Esophagus squamous epithelium (tissue), 4 donors: ENCODE measurements at regions not wholly inside any gene's neighbourhood (a gene's known extent, or its start where the extent isn't known, plus 50 kb on each side); places are given as distances from the start of the nearest gene placed in this dataset.

Experiments
- POLR2A ChIP-seq, 4 donors: fragments of 450-650 bp; IDR thresholded peaks; one replicate each; pipeline ENCODE4 v1.6.1; 2017; ENCODE audit warnings: antibody characterized with exemption in 4 of 4, mild to moderate bottlenecking in 4 of 4, moderate library complexity in 3 of 4
- TF ChIP-seq, protein P1 (sequence below), 6 experiments: fragments of 450-650 bp in 4 of 6; fragments of 200-600 bp in 2 of 6; sonication (generic) in 2 of 6; IDR thresholded peaks; one replicate each; pipeline ENCODE4 v1.5.1; 2016 to 2019; ENCODE audit warnings: antibody characterized with exemption in 6 of 6, mild to moderate bottlenecking in 4 of 6, moderate library complexity in 4 of 6

GRCh38 chr19:5222178-5222577 is 118.4 kb downstream of the PTPRS start:
- TF ChIP-seq, protein P1, sequence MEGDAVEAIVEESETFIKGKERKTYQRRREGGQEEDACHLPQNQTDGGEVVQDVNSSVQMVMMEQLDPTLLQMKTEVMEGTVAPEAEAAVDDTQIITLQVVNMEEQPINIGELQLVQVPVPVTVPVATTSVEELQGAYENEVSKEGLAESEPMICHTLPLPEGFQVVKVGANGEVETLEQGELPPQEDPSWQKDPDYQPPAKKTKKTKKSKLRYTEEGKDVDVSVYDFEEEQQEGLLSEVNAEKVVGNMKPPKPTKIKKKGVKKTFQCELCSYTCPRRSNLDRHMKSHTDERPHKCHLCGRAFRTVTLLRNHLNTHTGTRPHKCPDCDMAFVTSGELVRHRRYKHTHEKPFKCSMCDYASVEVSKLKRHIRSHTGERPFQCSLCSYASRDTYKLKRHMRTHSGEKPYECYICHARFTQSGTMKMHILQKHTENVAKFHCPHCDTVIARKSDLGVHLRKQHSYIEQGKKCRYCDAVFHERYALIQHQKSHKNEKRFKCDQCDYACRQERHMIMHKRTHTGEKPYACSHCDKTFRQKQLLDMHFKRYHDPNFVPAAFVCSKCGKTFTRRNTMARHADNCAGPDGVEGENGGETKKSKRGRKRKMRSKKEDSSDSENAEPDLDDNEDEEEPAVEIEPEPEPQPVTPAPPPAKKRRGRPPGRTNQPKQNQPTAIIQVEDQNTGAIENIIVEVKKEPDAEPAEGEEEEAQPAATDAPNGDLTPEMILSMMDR (IDR thresholded peaks at IDR 0.05): no peak
- no peak for TF ChIP-seq POLR2A (IDR thresholded peaks at IDR 0.05)
